MM.1S (cell line): ENCODE measurements at regions not wholly inside any gene's neighbourhood (a gene's known extent, or its start where the extent isn't known, plus 50 kb on each side); places are given as distances from the start of the nearest gene placed in this dataset.

Experiments
- EZH2 ChIP-seq: fragments of 300-600 bp; sonication (generic); optimal IDR thresholded peaks from 2 replicates; pipeline ENCODE3; 2017; ENCODE audit warnings: low read depth, mild to moderate bottlenecking, antibody characterized with exemption, low read length, mixed read lengths
- TF ChIP-seq, protein P1 (sequence below): fragments of 300-600 bp; sonication (generic); IDR thresholded peaks from 2 replicates; pipeline ENCODE4 v1.5.1; 2016; ENCODE audit warnings: antibody characterized with exemption, low read length, mixed read lengths

DNA sequence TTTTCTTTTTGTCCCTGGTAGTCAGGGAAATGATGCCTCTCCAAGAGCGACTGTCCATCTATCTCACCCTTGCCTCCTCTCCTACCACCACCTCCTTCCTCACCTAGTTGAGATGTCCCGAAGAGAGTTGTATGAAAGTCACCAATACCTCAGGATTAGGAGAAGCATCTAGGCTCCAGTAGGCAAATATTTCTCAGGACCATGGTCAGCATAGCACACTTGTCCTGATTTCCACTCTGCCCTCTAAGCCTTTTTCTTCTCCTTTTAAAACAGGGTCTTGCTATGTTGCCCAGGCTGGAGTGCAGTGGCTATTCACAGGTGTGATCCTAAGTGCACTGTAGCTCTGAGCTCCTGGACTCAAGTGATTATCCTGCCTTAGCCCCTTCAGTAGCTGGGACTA, 268.4 kb upstream of the PELI2 start:
- no peak for TF ChIP-seq EZH2
- TF ChIP-seq, protein P1, sequence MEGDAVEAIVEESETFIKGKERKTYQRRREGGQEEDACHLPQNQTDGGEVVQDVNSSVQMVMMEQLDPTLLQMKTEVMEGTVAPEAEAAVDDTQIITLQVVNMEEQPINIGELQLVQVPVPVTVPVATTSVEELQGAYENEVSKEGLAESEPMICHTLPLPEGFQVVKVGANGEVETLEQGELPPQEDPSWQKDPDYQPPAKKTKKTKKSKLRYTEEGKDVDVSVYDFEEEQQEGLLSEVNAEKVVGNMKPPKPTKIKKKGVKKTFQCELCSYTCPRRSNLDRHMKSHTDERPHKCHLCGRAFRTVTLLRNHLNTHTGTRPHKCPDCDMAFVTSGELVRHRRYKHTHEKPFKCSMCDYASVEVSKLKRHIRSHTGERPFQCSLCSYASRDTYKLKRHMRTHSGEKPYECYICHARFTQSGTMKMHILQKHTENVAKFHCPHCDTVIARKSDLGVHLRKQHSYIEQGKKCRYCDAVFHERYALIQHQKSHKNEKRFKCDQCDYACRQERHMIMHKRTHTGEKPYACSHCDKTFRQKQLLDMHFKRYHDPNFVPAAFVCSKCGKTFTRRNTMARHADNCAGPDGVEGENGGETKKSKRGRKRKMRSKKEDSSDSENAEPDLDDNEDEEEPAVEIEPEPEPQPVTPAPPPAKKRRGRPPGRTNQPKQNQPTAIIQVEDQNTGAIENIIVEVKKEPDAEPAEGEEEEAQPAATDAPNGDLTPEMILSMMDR: no peak
